Osteoblast (primary cell): ENCODE measurements at regions not wholly inside any gene's neighbourhood (a gene's known extent, or its start where the extent isn't known, plus 50 kb on each side); places are given as distances from the start of the nearest gene placed in this dataset.

Experiments used
- DNase-seq: peaks from one replicate; pipeline ENCODE4 v3.0.0; 2011; ENCODE audit warnings: low spot score, mixed read lengths; ENCODE audit not compliant: insufficient read length; ENCODE audit errors: missing footprints
- H2AFZ ChIP-seq: 2 replicates; pipeline ENCODE4 v1.6.0; 2011; ENCODE audit warnings: mild to moderate bottlenecking, low read length
- H3K27ac ChIP-seq: 2 replicates; pipeline ENCODE4 v1.5.1; 2011; ENCODE audit warnings: mild to moderate bottlenecking, low read depth, low read length, moderate library complexity
- H3K27me3 ChIP-seq: 2 replicates; pipeline ENCODE4 v1.6.0; 2012; ENCODE audit warnings: mild to moderate bottlenecking, control low read depth, inconsistent platforms, low read length, moderate library complexity; ENCODE audit not compliant: insufficient read depth
- H3K36me3 ChIP-seq: 2 replicates; pipeline ENCODE4 v1.5.1; 2011; ENCODE audit warnings: mild to moderate bottlenecking, low read length, control low read depth, moderate library complexity; ENCODE audit not compliant: insufficient read depth
- H3K4me1 ChIP-seq: 2 replicates; pipeline ENCODE4 v1.5.1; 2011; ENCODE audit warnings: mild to moderate bottlenecking, low read length, control low read depth, moderate library complexity; ENCODE audit not compliant: insufficient read depth
- H3K4me2 ChIP-seq: 2 replicates; pipeline ENCODE4 v1.6.0; 2011; ENCODE audit warnings: mild to moderate bottlenecking, low read length; ENCODE audit not compliant: insufficient read depth
- H3K4me3 ChIP-seq: fragments of 200-600 bp; sonication (generic); 3 replicates; pipeline ENCODE4 v1.5.1; 2012; ENCODE audit warnings: mild to moderate bottlenecking, low read length, inconsistent platforms; ENCODE audit not compliant: insufficient read depth
- H3K79me2 ChIP-seq: 2 replicates; pipeline ENCODE4 v1.6.0; 2012; ENCODE audit warnings: mild to moderate bottlenecking, low read length, control low read depth, inconsistent platforms; ENCODE audit not compliant: insufficient read depth
- H3K9me3 ChIP-seq: 2 replicates; pipeline ENCODE4 v1.5.1; 2011; ENCODE audit warnings: low read depth, low read length, control low read depth
- H4K20me1 ChIP-seq: 2 replicates; pipeline ENCODE4 v1.6.0; 2012; ENCODE audit warnings: mild to moderate bottlenecking, low read length, control low read depth; ENCODE audit not compliant: insufficient read depth
- TF ChIP-seq, protein P1 (sequence below): IDR thresholded peaks from 2 replicates; pipeline ENCODE4 v1.5.1; 2011; ENCODE audit warnings: mild to moderate bottlenecking, low read depth, low read length, moderate library complexity; ENCODE audit errors: extremely low read depth

DNA sequence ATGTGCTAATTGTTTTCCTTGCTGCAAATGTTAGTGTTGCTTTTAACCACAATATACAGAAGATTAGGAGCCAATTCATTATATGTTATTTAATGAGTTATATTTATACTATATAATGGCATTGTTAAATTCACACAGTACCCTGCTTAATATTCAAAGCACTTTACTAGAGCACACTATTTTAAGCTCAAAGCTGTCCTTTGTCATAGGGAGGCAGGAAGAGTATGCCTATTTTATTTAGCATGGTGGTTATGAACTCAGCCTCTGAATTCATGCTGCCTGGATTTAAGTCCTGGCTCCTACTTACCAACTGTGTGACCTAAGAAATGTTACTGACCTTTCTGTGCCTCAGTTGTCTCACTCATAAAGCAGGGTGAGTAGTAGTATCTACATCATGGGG, 80.5 kb downstream of the FASTKD2 start:
- Histone ChIP-seq H3K4me1 (no peaks in the 10 kb centered on the region), H3K27me3 (no peaks in the 10 kb centered on the region), H3K27ac (no peak overlapping the region), H4K20me1 (no peaks in the 10 kb centered on the region), H2AFZ (no peak overlapping the region), H3K4me3 (no peak overlapping the region), H3K9me3 (no peaks in the 10 kb centered on the region), H3K4me2 (no peak overlapping the region), H3K79me2 (no peaks in the 10 kb centered on the region), H3K36me3 (no peaks in the 10 kb centered on the region)
- TF ChIP-seq, protein P1, sequence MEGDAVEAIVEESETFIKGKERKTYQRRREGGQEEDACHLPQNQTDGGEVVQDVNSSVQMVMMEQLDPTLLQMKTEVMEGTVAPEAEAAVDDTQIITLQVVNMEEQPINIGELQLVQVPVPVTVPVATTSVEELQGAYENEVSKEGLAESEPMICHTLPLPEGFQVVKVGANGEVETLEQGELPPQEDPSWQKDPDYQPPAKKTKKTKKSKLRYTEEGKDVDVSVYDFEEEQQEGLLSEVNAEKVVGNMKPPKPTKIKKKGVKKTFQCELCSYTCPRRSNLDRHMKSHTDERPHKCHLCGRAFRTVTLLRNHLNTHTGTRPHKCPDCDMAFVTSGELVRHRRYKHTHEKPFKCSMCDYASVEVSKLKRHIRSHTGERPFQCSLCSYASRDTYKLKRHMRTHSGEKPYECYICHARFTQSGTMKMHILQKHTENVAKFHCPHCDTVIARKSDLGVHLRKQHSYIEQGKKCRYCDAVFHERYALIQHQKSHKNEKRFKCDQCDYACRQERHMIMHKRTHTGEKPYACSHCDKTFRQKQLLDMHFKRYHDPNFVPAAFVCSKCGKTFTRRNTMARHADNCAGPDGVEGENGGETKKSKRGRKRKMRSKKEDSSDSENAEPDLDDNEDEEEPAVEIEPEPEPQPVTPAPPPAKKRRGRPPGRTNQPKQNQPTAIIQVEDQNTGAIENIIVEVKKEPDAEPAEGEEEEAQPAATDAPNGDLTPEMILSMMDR, result no peak
- peak; percentile 4 for DNase-seq

GRCh38 chr2:206846331-206846730, 80.9 kb downstream of the FASTKD2 start:
- DNase-seq, result no peak
- Histone ChIP-seq H3K9me3 (no peaks in the 10 kb centered on the region), H3K36me3 (no peaks in the 10 kb centered on the region), H3K79me2 (no peaks in the 10 kb centered on the region), H3K4me3 (no peak overlapping the region), H2AFZ (no peak overlapping the region), H3K27me3 (no peaks in the 10 kb centered on the region), H3K4me2 (no peak overlapping the region), H3K4me1 (no peaks in the 10 kb centered on the region), H3K27ac (no peak overlapping the region), H4K20me1 (no peaks in the 10 kb centered on the region)
- TF ChIP-seq, protein P1, result no peak

GRCh38 chr2:206846981-206847834, 81.8 kb downstream of the FASTKD2 start:
- peak; percentile 6 for DNase-seq
- Histone ChIP-seq H3K27ac (no peak overlapping the region), H3K27me3 (no peaks in the 10 kb centered on the region), H3K36me3 (no peaks in the 10 kb centered on the region), H3K4me1 (no peaks in the 10 kb centered on the region), H4K20me1 (no peaks in the 10 kb centered on the region), H3K9me3 (no peaks in the 10 kb centered on the region), H3K4me3 (no peak overlapping the region), H3K79me2 (no peaks in the 10 kb centered on the region), H2AFZ (no peak overlapping the region), H3K4me2 (no peak overlapping the region)
- TF ChIP-seq, protein P1, result no peak

DNA sequence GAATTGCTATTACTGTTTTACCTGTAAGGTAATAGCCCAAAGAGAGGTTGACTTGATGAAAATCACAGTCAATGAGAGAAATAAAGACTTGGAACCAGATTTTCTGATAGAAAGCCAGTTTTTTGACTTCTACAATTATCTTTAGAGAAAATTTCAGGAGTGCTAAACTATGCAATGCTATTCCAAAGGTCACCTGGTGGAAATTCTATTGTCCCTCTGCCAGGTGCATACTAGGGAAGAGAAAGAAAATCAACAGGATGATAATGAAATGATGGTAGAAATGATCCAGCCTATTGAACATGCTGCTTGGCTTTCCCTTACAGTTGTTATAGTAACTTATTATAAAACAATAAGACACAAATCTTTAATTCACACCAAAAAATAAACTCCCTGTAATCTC, 85.0 kb downstream of the FASTKD2 start:
- no peaks in the 10 kb centered on the region for H3K9me3 ChIP-seq
- DNase-seq, result no peak
- H3K36me3 ChIP-seq, result no peaks in the 10 kb centered on the region
- H3K4me2 ChIP-seq, result no peak overlapping the region
- no peak overlapping the region for H3K27ac ChIP-seq
- no peaks in the 10 kb centered on the region for H3K27me3 ChIP-seq
- H3K4me1 ChIP-seq, result no peaks in the 10 kb centered on the region
- no peak overlapping the region for H2AFZ ChIP-seq
- TF ChIP-seq, protein P1, result no peak
- H4K20me1 ChIP-seq, result no peaks in the 10 kb centered on the region
- H3K4me3 ChIP-seq, result no peak overlapping the region
- H3K79me2 ChIP-seq, result no peaks in the 10 kb centered on the region
